ENCODE measurements at regions not wholly inside any gene's neighbourhood (a gene's known extent, or its start where the extent isn't known, plus 50 kb on each side); places are given as distances from the start of the nearest gene placed in this dataset.

DNA sequence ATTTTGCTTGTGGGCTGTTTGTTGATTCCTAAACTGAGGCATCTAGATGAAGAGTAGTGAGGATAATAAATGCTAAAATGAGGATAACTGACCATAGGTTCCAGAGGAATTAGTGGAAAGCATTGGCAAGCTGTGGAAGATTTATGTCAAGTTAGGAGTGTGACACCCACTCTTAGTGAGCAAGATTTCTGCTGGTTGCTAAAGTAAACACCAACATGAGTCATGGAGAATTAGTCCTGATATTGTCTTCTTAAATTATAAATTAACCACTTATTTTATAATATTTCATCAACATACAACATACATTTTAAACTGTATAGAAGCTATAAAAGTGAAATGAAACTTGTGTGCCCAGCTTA, 328.2 kb downstream of the RPL10L start:
- H3K4me2 ChIP-seq (ENCODE audit: low read length), result no peak overlapping the region

DNA sequence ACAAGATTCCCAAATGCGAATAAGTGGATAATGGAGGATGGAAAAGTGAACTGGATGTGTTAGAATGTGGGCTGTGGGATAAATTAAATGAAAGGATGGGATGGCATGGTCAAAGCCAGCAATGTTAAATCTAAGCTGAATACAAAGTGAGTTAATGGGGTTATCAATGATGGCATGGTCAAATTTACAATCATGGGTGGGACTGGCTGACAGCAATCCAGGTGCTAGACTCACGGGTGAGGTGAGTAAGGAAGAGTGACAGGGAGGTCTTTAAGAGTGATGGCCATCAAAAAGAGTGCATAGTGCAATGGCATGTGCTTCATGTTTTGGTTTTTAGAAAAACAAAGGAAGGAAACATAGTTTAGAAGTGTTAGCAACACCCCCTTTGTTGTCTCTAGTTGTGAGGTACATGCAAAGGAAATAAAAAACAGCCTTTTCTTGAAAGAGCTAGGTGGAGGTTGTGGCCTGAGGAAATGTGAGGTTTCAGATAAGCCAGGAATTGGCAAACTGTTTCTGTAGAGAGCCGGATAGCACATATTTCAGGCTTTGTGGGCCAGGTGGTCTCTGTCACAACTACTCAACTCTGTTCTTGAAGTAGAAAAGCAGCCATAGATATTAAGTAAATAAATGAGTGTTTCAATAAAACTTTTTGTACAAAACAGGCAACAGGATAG, 328.7 kb downstream of the RPL10L start:
- TF ChIP-seq EZH2phosphoT487 (IDR thresholded peaks at IDR 0.05; ENCODE audit: borderline replicate concordance, low read length) (no peak), CTCF (IDR thresholded peaks at IDR 0.05; ENCODE audit: low read depth, low read length, poor library complexity, severe bottlenecking) (no peak)
- Histone ChIP-seq H3K4me3 (ENCODE audit: low read length) (no peak overlapping the region), H3K27me3 (ENCODE audit: control insufficient read depth, low read length) (no peaks in the 10 kb centered on the region), H3K9me3 (ENCODE audit: control insufficient read depth, insufficient read depth, low read length) (no peaks in the 10 kb centered on the region), H3K4me1 (ENCODE audit: control insufficient read depth, low read length) (no peaks in the 10 kb centered on the region), H3K79me2 (ENCODE audit: control insufficient read depth, low read length) (no peaks in the 10 kb centered on the region), H3K4me2 (ENCODE audit: low read length) (no peak overlapping the region), H3K36me3 (ENCODE audit: control insufficient read depth, low read length) (no peaks in the 10 kb centered on the region), H4K20me1 (ENCODE audit: control insufficient read depth, insufficient read depth, low read depth, low read length) (no peaks in the 10 kb centered on the region), H3F3A (ENCODE audit: control insufficient read depth, insufficient read depth) (no peaks in the 10 kb centered on the region), H3K9me2 (replicated peaks; ENCODE audit: control insufficient read depth, low read length) (no peaks in the 10 kb centered on the region), H3K27ac (ENCODE audit: low read depth, low read length) (no peak overlapping the region)

More for the DNA sequence above, 328.2 kb downstream of the RPL10L start:
- Histone ChIP-seq H3K79me2 (ENCODE audit: control insufficient read depth, low read length) (no peaks in the 10 kb centered on the region), H3F3A (ENCODE audit: control insufficient read depth, insufficient read depth) (no peaks in the 10 kb centered on the region), H3K9me3 (ENCODE audit: control insufficient read depth, insufficient read depth, low read length) (no peaks in the 10 kb centered on the region), H3K4me3 (ENCODE audit: low read length) (no peak overlapping the region), H3K27me3 (ENCODE audit: control insufficient read depth, low read length) (no peaks in the 10 kb centered on the region), H3K27ac (ENCODE audit: low read depth, low read length) (no peak overlapping the region), H4K20me1 (ENCODE audit: control insufficient read depth, insufficient read depth, low read depth, low read length) (no peaks in the 10 kb centered on the region), H3K36me3 (ENCODE audit: control insufficient read depth, low read length) (no peaks in the 10 kb centered on the region), H3K9me2 (replicated peaks; ENCODE audit: control insufficient read depth, low read length) (no peaks in the 10 kb centered on the region), H3K4me1 (ENCODE audit: control insufficient read depth, low read length) (no peaks in the 10 kb centered on the region)
- no peak for TF ChIP-seq EZH2phosphoT487 (IDR thresholded peaks at IDR 0.05; ENCODE audit: borderline replicate concordance, low read length)
- no peak for TF ChIP-seq CTCF (IDR thresholded peaks at IDR 0.05; ENCODE audit: low read depth, low read length, poor library complexity, severe bottlenecking)

DNA sequence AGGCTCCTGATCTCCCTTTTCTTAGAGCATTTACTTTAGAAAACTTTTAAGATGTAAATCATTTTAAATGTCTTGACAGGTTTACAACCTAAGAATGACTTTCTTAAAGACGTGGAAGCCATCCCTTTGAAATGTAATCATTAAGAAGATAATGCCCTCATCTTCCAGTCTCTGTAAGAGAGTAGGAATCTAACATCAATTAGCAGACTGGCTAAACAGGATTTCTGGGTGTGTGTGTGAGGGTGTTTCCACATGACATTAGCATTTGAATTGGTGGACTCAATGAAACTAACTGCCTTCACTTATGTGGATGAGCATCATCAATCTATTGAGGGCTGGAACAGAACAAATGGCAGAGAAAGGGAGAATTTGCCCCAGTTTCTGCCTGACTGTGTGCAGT, 329.5 kb downstream of the RPL10L start:
- H3K4me2 ChIP-seq (ENCODE audit: low read length), result no peak overlapping the region
- TF ChIP-seq EZH2phosphoT487 (IDR thresholded peaks at IDR 0.05; ENCODE audit: borderline replicate concordance, low read length), result no peak
- H3K36me3 ChIP-seq (ENCODE audit: control insufficient read depth, low read length), result no peaks in the 10 kb centered on the region
- no peaks in the 10 kb centered on the region for H3K4me1 ChIP-seq (ENCODE audit: control insufficient read depth, low read length)
- H3K79me2 ChIP-seq (ENCODE audit: control insufficient read depth, low read length), result no peaks in the 10 kb centered on the region
- no peaks in the 10 kb centered on the region for H3K27me3 ChIP-seq (ENCODE audit: control insufficient read depth, low read length)
- H3F3A ChIP-seq (ENCODE audit: control insufficient read depth, insufficient read depth), result no peaks in the 10 kb centered on the region
- no peaks in the 10 kb centered on the region for H4K20me1 ChIP-seq (ENCODE audit: control insufficient read depth, insufficient read depth, low read depth, low read length)
- H3K9me2 ChIP-seq (replicated peaks; ENCODE audit: control insufficient read depth, low read length), result no peaks in the 10 kb centered on the region
- no peak overlapping the region for H3K27ac ChIP-seq (ENCODE audit: low read depth, low read length)
- H3K9me3 ChIP-seq (ENCODE audit: control insufficient read depth, insufficient read depth, low read length), result no peaks in the 10 kb centered on the region
- H3K4me3 ChIP-seq (ENCODE audit: low read length), result no peak overlapping the region

- H3K9me2 ChIP-seq (replicated peaks; ENCODE audit: control insufficient read depth, low read length), result no peaks in the 10 kb centered on the region
- no peaks in the 10 kb centered on the region for H3K27me3 ChIP-seq (ENCODE audit: control insufficient read depth, low read length)
- no peak for TF ChIP-seq CTCF (IDR thresholded peaks at IDR 0.05; ENCODE audit: low read depth, low read length, poor library complexity, severe bottlenecking)
- TF ChIP-seq EZH2phosphoT487 (IDR thresholded peaks at IDR 0.05; ENCODE audit: borderline replicate concordance, low read length), result no peak
- no peaks in the 10 kb centered on the region for H3K4me1 ChIP-seq (ENCODE audit: control insufficient read depth, low read length)
- no peak overlapping the region for H3K27ac ChIP-seq (ENCODE audit: low read depth, low read length)
- H3K9me3 ChIP-seq (ENCODE audit: control insufficient read depth, insufficient read depth, low read length), result no peaks in the 10 kb centered on the region
- H4K20me1 ChIP-seq (ENCODE audit: control insufficient read depth, insufficient read depth, low read depth, low read length), result no peaks in the 10 kb centered on the region
- H3K4me3 ChIP-seq (ENCODE audit: low read length), result no peak overlapping the region
- H3F3A ChIP-seq (ENCODE audit: control insufficient read depth, insufficient read depth), result no peaks in the 10 kb centered on the region
- H3K79me2 ChIP-seq (ENCODE audit: control insufficient read depth, low read length), result no peaks in the 10 kb centered on the region
- no peak overlapping the region for H3K4me2 ChIP-seq (ENCODE audit: low read length)
- H3K36me3 ChIP-seq (ENCODE audit: control insufficient read depth, low read length), result no peaks in the 10 kb centered on the region
Measured at GRCh38 chr14:46306267-46306666, 345.3 kb downstream of the RPL10L start.
